ENCODE measurements at regions not wholly inside any gene's neighbourhood (a gene's known extent, or its start where the extent isn't known, plus 50 kb on each side); places are given as distances from the start of the nearest gene placed in this dataset.

DNA sequence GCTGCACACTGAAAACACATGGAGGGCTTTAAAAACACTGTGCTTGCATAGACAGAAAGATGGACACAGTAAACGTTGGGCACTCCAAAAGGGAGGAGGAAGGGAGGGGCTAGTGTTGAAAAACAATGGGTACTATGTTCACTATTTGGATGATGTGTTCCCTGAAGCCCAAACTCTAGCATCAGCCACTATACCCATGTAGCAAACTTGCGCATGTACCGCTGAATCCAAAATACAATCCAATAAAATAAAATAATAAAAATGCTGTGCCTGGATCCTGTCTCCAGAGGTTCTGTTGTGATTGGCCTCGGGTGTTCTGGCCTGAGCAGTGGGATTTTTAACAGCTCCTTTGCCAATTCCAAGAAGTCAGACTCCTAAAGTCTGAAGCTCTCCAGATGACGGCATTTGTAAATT, 166.0 kb downstream of the TMEM182 start:
- TF ChIP-seq, protein P1, sequence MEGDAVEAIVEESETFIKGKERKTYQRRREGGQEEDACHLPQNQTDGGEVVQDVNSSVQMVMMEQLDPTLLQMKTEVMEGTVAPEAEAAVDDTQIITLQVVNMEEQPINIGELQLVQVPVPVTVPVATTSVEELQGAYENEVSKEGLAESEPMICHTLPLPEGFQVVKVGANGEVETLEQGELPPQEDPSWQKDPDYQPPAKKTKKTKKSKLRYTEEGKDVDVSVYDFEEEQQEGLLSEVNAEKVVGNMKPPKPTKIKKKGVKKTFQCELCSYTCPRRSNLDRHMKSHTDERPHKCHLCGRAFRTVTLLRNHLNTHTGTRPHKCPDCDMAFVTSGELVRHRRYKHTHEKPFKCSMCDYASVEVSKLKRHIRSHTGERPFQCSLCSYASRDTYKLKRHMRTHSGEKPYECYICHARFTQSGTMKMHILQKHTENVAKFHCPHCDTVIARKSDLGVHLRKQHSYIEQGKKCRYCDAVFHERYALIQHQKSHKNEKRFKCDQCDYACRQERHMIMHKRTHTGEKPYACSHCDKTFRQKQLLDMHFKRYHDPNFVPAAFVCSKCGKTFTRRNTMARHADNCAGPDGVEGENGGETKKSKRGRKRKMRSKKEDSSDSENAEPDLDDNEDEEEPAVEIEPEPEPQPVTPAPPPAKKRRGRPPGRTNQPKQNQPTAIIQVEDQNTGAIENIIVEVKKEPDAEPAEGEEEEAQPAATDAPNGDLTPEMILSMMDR (IDR thresholded peaks at IDR 0.05): no peak
- no peak for TF ChIP-seq POLR2AphosphoS5 (IDR thresholded peaks at IDR 0.05)
